ENCODE measurements at regions not wholly inside any gene's neighbourhood (a gene's known extent, or its start where the extent isn't known, plus 50 kb on each side); places are given as distances from the start of the nearest gene placed in this dataset.
A peak's percentile ranks its signal among the peaks of the same experiment; 100 is the strongest.

DNA sequence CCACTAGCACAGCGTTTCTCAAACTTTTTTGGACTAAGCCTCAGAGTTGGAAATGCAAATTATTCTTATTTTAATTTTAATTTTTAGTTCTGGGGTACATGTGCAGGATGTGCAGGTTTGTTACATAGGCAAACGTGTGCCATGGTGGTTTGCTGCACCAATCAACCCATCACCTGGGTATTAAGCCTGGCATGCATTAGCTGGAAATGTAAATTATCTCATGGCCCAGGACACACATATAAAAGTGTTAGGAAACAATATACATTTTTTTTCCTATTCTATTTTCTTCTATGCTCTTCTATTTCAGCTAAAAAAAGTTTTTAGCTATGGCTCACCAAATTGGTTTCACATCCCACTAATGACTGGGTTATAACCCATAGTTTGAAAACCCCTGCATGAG is 73.3 kb upstream of the LRIG1 start:
- Histone ChIP-seq H3K27me3 (ENCODE audit: insufficient read depth, low read length) (peaks cover 2% of the 10 kb centered on the region; the same call in 1 of the 2 replicates), H3K27ac (ENCODE audit: low read depth, low read length) (no peak overlapping the region), H3K36me3 (ENCODE audit: insufficient read depth, low read length) (no peaks in the 10 kb centered on the region), H3K9ac (ENCODE audit: low read depth, low read length) (no peak overlapping the region), H3K9me3 (ENCODE audit: insufficient read depth, low read depth, low read length) (peaks cover 2% of the 10 kb centered on the region; the same call in 1 of the 2 replicates), H3K4me3 (ENCODE audit: low read length) (no peak overlapping the region), H3K4me1 (ENCODE audit: insufficient read depth, low read length) (peaks cover 21% of the 10 kb centered on the region)
- WGBS = 76% methylated on average over 2 of the region's 2 CpGs

- no peak overlapping the region for H3K27ac ChIP-seq (ENCODE audit: low read depth, low read length)
- no peaks in the 10 kb centered on the region for H3K27me3 ChIP-seq (ENCODE audit: insufficient read depth, low read length)
- WGBS = 93% methylated on average over 6 of the region's 7 CpGs
Measured at GRCh38 chr3:66577426-66578203, 76.8 kb upstream of the LRIG1 start.

GRCh38 chr3:66581256-66581655 is 80.4 kb upstream of the LRIG1 start:
- Histone ChIP-seq H3K9ac (ENCODE audit: low read depth, low read length) (no peak overlapping the region), H3K27ac (ENCODE audit: low read depth, low read length) (no peak overlapping the region), H3K9me3 (ENCODE audit: insufficient read depth, low read depth, low read length) (peaks cover 8% of the 10 kb centered on the region), H3K27me3 (ENCODE audit: insufficient read depth, low read length) (no peaks in the 10 kb centered on the region), H3K36me3 (ENCODE audit: insufficient read depth, low read length) (no peaks in the 10 kb centered on the region), H3K4me1 (ENCODE audit: insufficient read depth, low read length) (peaks cover 4% of the 10 kb centered on the region; the same call in 1 of the 2 replicates), H3K4me3 (ENCODE audit: low read length) (no peak overlapping the region)
- WGBS = 91% methylated on average over 6 of the region's 6 CpGs

More at GRCh38 chr3:66577426-66578203, 76.8 kb upstream of the LRIG1 start:
- H3K4me1 ChIP-seq (ENCODE audit: insufficient read depth, low read length) = peaks cover 9% of the 10 kb centered on the region
- no peak overlapping the region for H3K4me3 ChIP-seq (ENCODE audit: low read length)
- H3K36me3 ChIP-seq (ENCODE audit: insufficient read depth, low read length) = no peaks in the 10 kb centered on the region
- no peak overlapping the region for H3K9ac ChIP-seq (ENCODE audit: low read depth, low read length)
- peaks cover 8% of the 10 kb centered on the region for H3K9me3 ChIP-seq (ENCODE audit: insufficient read depth, low read depth, low read length)

- Histone ChIP-seq H3K27me3 (ENCODE audit: insufficient read depth, low read length) (no peaks in the 10 kb centered on the region), H3K4me1 (ENCODE audit: insufficient read depth, low read length) (peaks cover 4% of the 10 kb centered on the region; the same call in 1 of the 2 replicates), H3K36me3 (ENCODE audit: insufficient read depth, low read length) (no peaks in the 10 kb centered on the region), H3K9ac (ENCODE audit: low read depth, low read length) (no peak overlapping the region), H3K9me3 (ENCODE audit: insufficient read depth, low read depth, low read length) (peaks cover 8% of the 10 kb centered on the region), H3K27ac (ENCODE audit: low read depth, low read length) (no peak overlapping the region), H3K4me3 (ENCODE audit: low read length) (no peak overlapping the region)
- WGBS = 95% methylated on average over 24 of the region's 24 CpGs
Measured at GRCh38 chr3:66582721-66583423, 82.0 kb upstream of the LRIG1 start.

DNA sequence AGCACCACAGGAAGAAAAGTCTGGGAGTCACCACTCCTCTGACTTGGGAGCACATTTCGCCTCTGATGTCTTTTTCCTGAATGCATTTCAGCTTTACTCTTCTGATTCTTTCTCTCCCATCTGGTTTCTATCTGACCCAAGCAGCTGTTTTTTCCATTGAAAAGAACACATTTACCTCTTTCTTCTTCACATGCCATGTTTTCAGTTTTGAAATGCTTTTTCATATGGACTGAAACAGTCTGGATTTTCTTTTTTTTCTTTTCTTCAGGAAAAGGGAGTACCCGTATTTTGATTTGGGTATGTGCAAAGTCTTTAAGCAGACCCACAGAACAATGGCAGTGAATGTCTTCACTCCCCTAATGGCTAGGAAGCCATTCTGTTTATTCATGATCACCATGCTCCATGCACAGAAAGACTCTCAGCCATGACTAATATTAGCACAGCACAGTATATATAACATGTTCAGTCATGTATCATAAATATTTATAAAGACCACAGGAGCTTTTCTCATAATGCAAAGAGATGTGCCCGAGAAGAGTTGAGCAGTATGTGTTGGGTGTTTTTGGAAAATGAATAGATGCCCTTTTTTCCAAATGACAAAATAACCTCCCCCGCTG is 82.7 kb upstream of the LRIG1 start:
- Histone ChIP-seq H3K9ac (ENCODE audit: low read depth, low read length) (no peak overlapping the region), H3K27ac (ENCODE audit: low read depth, low read length) (no peak overlapping the region), H3K27me3 (ENCODE audit: insufficient read depth, low read length) (no peaks in the 10 kb centered on the region), H3K9me3 (ENCODE audit: insufficient read depth, low read depth, low read length) (peaks cover 8% of the 10 kb centered on the region), H3K36me3 (ENCODE audit: insufficient read depth, low read length) (no peaks in the 10 kb centered on the region), H3K4me1 (ENCODE audit: insufficient read depth, low read length) (peaks cover 4% of the 10 kb centered on the region; the same call in 1 of the 2 replicates), H3K4me3 (ENCODE audit: low read length) (no peak overlapping the region)
- over 99% methylated on average over 2 of the region's 4 CpGs for WGBS

- Histone ChIP-seq H3K27ac (ENCODE audit: low read depth, low read length) (no peak overlapping the region), H3K4me3 (ENCODE audit: low read length) (no peak overlapping the region), H3K4me1 (ENCODE audit: insufficient read depth, low read length) (peaks cover 6% of the 10 kb centered on the region), H3K27me3 (ENCODE audit: insufficient read depth, low read length) (no peaks in the 10 kb centered on the region), H3K36me3 (ENCODE audit: insufficient read depth, low read length) (no peaks in the 10 kb centered on the region), H3K9me3 (ENCODE audit: insufficient read depth, low read depth, low read length) (no peaks in the 10 kb centered on the region), H3K9ac (ENCODE audit: low read depth, low read length) (no peak overlapping the region)
- 80% methylated on average over 1 of the region's 1 CpG for WGBS
Measured at GRCh38 chr3:66585520-66586095, 84.8 kb upstream of the LRIG1 start.

DNA sequence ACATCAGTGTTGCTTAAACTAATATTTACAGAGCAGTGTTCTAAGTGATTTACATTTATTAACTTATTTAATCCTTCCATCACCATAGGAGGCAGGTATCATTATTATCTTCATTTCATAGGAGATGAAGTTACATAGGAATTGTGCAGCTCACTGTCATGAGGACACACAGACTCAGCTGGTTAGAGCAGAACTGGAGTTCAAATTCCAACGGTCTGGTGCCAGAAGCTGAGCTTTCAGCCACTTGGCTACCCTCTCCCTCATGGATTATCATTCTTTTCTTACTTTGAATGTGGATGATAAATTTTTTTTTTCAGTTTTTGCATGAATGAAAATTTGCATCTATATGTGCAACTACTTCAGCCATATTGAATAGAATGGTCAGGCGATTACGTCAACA is 86.0 kb upstream of the LRIG1 start:
- WGBS = 92% methylated on average over 3 of the region's 3 CpGs
- Histone ChIP-seq H3K4me1 (ENCODE audit: insufficient read depth, low read length) (peaks cover 19% of the 10 kb centered on the region), H3K27ac (ENCODE audit: low read depth, low read length) (no peak overlapping the region), H3K36me3 (ENCODE audit: insufficient read depth, low read length) (no peaks in the 10 kb centered on the region), H3K9ac (ENCODE audit: low read depth, low read length) (no peak overlapping the region), H3K27me3 (ENCODE audit: insufficient read depth, low read length) (no peaks in the 10 kb centered on the region), H3K4me3 (ENCODE audit: low read length) (no peak overlapping the region), H3K9me3 (ENCODE audit: insufficient read depth, low read depth, low read length) (no peaks in the 10 kb centered on the region)

GRCh38 chr3:66588340-66588847 is 87.6 kb upstream of the LRIG1 start:
- H3K27ac ChIP-seq (ENCODE audit: low read depth, low read length) = no peak overlapping the region
- H3K4me1 ChIP-seq (ENCODE audit: insufficient read depth, low read length) = peaks cover 34% of the 10 kb centered on the region
- no peaks in the 10 kb centered on the region for H3K27me3 ChIP-seq (ENCODE audit: insufficient read depth, low read length)
- WGBS = 97% methylated on average over 3 of the region's 3 CpGs
- H3K9ac ChIP-seq (ENCODE audit: low read depth, low read length) = no peak overlapping the region
- H3K9me3 ChIP-seq (ENCODE audit: insufficient read depth, low read depth, low read length) = no peaks in the 10 kb centered on the region
- no peaks in the 10 kb centered on the region for H3K36me3 ChIP-seq (ENCODE audit: insufficient read depth, low read length)
- H3K4me3 ChIP-seq (ENCODE audit: low read length) = no peak overlapping the region

DNA sequence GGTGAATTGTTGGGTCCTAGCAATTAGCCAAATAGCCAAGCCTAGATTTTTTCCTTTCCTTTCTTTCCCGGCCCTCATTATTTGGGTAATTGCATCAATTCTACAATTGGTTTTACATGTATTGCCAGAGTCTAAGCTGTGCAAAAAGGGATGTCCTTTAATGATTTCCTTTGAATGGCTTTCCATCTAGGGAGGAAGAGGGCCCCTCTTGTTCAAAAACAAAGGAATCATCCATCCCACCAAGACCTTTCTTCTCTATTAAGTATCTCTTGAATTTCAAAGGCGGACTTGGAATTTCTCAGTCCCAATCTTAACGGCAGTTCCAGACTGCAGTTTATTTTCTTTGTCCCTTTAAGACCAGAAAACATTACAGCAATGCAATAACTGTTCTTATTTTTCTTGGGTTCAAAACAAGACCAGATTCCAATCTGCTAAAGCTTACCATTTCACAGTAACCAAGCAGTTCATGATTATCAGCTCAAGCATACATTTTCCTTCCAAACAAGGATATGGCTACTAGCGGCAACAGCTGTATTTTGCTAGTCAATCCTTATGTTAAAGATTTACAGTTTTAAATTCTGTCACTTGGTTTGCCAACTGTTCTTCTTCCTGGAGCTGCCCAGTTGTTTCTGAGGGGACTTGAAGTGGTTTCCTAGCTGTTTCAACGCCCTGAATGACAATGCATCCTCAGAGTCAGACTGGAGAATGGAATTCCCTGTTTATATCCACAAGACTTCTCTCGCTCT is 91.4 kb upstream of the LRIG1 start:
- Histone ChIP-seq H3K4me3 (ENCODE audit: low read length) (peak overlapping the region; percentile 7; the same call in 1 of the 2 replicates), H3K36me3 (ENCODE audit: insufficient read depth, low read length) (no peaks in the 10 kb centered on the region), H3K9me3 (ENCODE audit: insufficient read depth, low read depth, low read length) (no peaks in the 10 kb centered on the region), H3K4me1 (ENCODE audit: insufficient read depth, low read length) (peaks cover 33% of the 10 kb centered on the region), H3K27ac (ENCODE audit: low read depth, low read length) (peak overlapping the region; percentile 82), H3K27me3 (ENCODE audit: insufficient read depth, low read length) (no peaks in the 10 kb centered on the region), H3K9ac (ENCODE audit: low read depth, low read length) (peak overlapping the region; percentile 69)
- 47% methylated on average over 4 of the region's 6 CpGs for WGBS

- WGBS = 45% methylated on average over 11 of the region's 11 CpGs
- Histone ChIP-seq H3K27ac (ENCODE audit: low read depth, low read length) (peak overlapping the region; percentile 82), H3K36me3 (ENCODE audit: insufficient read depth, low read length) (no peaks in the 10 kb centered on the region), H3K4me3 (ENCODE audit: low read length) (no peak overlapping the region), H3K9me3 (ENCODE audit: insufficient read depth, low read depth, low read length) (no peaks in the 10 kb centered on the region), H3K9ac (ENCODE audit: low read depth, low read length) (peak overlapping the region; percentile 69; the same call in 1 of the 2 replicates), H3K4me1 (ENCODE audit: insufficient read depth, low read length) (peaks cover 36% of the 10 kb centered on the region), H3K27me3 (ENCODE audit: insufficient read depth, low read length) (no peaks in the 10 kb centered on the region)
Measured at GRCh38 chr3:66592927-66593625, 92.3 kb upstream of the LRIG1 start.

Measured in HUES64 (cell line).